ENCODE measurements at regions not wholly inside any gene's neighbourhood (a gene's known extent, or its start where the extent isn't known, plus 50 kb on each side); places are given as distances from the start of the nearest gene placed in this dataset.

DNA sequence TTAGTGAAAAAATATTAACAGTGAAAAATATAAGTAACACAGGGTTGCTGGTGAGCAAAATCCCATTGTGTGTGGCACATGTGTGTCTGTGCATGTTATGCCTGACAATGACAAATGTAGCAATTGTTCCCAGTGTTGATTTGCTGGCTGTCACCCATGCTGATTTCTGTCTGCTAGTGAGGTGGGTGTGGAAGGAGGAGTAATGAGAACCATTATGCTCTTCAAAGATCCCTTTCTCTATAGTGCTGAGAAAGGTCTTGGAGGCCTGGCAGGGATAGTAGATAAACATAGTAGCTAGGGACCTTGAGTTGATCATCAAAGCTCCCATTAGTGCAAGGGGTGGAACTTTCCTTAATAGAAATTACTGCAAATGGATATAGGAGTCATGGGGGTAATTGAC, 152.5 kb upstream of the CLINT1 start:
- TF ChIP-seq POLR2A (IDR thresholded peaks at IDR 0.05): no peak
- TF ChIP-seq, protein P1, sequence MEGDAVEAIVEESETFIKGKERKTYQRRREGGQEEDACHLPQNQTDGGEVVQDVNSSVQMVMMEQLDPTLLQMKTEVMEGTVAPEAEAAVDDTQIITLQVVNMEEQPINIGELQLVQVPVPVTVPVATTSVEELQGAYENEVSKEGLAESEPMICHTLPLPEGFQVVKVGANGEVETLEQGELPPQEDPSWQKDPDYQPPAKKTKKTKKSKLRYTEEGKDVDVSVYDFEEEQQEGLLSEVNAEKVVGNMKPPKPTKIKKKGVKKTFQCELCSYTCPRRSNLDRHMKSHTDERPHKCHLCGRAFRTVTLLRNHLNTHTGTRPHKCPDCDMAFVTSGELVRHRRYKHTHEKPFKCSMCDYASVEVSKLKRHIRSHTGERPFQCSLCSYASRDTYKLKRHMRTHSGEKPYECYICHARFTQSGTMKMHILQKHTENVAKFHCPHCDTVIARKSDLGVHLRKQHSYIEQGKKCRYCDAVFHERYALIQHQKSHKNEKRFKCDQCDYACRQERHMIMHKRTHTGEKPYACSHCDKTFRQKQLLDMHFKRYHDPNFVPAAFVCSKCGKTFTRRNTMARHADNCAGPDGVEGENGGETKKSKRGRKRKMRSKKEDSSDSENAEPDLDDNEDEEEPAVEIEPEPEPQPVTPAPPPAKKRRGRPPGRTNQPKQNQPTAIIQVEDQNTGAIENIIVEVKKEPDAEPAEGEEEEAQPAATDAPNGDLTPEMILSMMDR (IDR thresholded peaks at IDR 0.05): no peak
